ENCODE measurements at regions not wholly inside any gene's neighbourhood (a gene's known extent, or its start where the extent isn't known, plus 50 kb on each side); places are given as distances from the start of the nearest gene placed in this dataset.

GRCh38 chr11:30666817-30667216 lies 80.7 kb upstream of the MPPED2 start:
- TF ChIP-seq POLR2AphosphoS5 (IDR thresholded peaks at IDR 0.05; ENCODE audit: low read depth, low read length) (no peak), CTCF (IDR thresholded peaks at IDR 0.05) (no peak), REST (IDR thresholded peaks at IDR 0.05; ENCODE audit: insufficient read depth in 1 of 2, low read depth in 2 of 2, low read length in 1 of 2) (no peak)

All from Panc1 (cell line).